HG02588 (cell line): ENCODE measurements at regions not wholly inside any gene's neighbourhood (a gene's known extent, or its start where the extent isn't known, plus 50 kb on each side); places are given as distances from the start of the nearest gene placed in this dataset.
"Not testable (repeated sequence)": the region's sequence is repeated elsewhere in the genome, so short reads cannot be mapped to it uniquely, and the experiment has no call there.

Source experiments
- ATAC-seq: cut with Tn5 transposase; IDR thresholded peaks from one replicate; pipeline ENCODE4 v1.9.1; 2021; ENCODE audit warnings: mild to moderate bottlenecking, moderate library complexity; ENCODE audit not compliant: unreplicated experiment

DNA sequence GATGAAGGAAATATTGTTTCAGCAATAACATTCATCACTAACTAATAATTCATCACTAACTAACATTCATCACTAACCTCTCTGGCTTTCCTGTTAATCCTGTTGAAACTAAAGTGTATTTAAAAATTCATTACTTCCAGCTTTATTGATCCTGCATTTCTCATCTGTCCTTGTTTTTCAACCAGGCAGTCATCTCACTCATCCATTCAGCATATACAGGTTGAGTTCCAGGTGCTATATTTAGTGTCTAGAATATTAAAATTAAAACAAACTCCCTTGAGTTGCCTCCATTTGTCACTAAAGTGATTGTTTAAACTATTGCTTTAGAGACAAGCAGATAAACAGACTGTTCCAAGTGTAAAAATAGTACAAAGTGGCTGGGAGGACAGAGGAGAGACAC, 58.1 kb downstream of the ATXN7L3B start:
- no peak for ATAC-seq

DNA sequence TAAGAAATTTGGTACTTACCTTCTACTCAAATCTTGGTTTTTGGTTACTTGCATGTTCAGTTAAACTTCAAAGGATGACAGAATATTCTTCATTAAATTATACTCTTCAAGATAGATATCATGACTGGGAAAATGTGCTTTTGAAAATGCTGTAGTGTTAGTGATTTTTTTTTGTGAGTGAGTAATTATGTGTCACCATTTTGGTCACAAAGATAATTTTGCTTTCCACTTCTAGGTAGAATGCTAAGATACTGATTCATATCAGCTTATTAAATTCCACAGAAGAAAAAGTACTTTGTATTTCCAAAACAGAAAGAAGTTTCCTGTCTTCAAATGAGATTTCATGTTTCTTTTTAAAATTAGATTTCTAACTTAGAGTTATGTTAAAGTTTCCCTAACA, 61.2 kb downstream of the ATXN7L3B start:
- no peak for ATAC-seq

DNA sequence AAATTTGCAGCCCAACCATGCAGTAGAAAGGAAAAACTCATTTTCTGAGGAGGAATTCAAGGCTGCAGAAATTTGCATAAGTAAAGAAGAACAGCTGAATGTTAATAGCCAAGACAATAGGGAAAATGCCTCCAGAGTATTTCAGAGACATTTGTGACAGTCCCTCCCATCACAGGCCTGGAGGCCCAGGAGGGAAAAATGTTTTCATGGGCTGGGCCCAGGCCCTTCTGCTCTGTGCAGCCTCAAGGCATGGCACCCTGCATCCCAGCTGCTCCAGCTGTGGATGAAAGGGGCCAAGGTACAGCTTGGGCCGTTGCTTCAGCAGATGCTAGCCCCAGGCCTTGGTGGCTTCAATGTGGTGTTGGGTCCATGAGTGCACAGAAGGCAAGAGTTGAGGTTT, 62.3 kb downstream of the ATXN7L3B start:
- ATAC-seq, result no peak

DNA sequence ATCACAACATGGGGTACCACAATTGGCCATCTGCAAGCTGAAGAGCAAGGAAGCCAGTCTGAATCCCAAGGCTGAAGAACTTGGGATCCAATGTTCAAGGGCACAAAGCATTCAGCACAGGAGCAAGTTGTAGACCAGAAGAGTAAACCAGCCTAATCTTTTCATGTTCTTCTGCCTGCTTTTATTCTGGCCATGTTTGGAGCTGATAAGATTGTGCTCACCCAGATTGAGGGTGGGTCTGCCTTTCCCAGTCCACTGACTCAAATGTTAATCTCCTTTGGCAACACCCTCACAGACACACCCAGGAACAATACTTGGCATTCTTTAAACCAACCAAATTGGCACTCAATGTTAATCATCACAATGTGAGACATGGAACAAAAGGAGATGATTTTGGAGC, 63.2 kb downstream of the ATXN7L3B start:
- not testable (repeated sequence) for ATAC-seq

DNA sequence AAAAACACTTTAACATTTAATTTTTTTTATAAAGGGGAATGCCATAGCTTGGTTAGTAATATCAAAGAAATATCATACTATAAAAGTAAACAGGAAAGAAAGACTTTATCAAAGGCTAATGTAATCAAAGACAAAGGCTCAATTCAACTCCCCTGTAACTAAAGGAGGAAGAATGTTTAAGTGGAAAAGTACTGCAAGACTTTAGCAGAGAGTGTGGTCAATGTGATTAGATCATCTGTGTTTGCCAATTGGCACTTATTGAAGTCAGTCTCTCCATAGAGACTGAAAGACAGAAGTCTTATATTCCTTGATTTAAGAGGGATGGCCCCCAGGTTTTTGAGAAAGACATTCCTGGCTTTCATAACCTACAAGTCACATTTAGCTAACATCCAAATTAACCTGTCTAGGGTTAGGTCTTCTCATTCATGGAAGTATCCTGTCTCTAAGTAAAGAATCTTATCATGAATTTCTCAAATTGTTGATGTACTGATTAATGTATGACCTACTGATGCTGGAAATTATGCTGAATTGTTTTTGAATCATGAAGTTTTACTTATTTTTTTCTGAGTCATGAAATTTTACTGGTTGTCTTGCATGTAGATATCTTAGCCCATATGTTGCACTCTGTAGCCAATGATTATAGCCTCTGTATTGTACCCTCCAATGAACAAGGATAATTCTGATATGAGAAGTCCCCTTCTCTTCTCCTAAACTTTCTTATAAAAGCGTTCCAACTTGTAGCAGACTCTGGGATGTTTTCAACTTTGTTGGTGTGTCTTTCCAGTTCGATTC, 65.4 kb downstream of the ATXN7L3B start:
- no peak for ATAC-seq

DNA sequence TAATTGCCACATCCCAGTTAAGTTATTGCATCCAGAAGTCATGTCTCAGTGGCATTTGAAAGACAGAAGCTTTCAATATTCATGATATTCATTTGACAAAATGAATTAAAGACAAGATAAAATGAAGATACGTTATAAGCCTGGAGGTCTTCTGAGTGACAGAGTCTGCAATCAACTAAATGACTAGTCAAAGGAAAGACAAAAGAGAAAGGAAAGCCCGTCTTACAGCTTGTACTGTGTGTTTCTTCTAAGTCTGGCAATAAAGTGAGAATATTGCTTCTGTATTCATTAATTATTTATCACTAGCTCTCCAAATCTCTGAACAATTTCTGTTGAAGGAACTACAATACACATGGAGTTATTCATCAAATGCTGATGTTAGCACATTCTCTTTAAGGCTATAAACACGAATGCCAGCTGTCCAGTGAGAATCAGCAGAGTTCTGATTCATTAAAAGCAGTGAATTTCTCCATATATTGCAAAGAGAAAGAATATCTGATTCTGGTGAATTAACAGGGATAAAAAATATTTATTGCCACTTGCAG, 70.7 kb downstream of the ATXN7L3B start:
- ATAC-seq, result no peak

DNA sequence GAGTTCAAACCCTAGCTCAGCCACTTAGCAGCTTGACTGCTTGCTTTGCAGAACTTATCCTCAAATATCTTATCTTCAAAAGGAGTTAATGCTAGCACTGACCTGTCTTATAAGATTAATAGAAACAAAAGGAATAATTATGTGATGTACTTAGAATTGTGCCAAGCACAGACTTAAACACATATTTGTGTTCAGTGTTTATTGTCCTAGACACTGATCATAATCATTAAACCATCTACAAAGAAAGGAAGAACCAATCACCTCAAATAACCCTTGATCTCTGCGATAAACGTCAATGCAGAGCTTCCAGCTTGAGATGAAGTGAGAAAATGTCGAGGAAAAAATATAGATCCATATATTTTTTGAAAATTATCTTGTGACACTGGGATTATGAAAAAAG, 73.1 kb downstream of the ATXN7L3B start:
- no peak for ATAC-seq

DNA sequence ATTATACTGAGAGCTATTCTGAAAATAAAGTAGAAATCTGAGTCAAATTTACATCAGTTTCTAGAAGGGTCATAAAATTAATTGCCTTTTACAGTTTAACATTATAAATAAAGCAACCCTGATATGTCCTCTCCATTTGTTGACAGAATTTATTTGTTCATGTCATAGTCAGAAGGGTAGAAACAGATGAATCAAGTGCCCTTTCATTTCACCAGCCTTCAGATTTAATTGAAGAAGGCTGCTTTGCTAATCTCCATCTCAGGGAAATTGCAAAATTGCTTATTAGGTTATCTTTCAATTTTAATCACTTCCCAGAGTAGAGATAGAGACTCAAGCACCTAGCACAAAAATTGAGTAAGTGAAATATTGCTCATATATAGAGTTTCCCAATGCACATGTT, 76.8 kb downstream of the ATXN7L3B start:
- no peak for ATAC-seq

DNA sequence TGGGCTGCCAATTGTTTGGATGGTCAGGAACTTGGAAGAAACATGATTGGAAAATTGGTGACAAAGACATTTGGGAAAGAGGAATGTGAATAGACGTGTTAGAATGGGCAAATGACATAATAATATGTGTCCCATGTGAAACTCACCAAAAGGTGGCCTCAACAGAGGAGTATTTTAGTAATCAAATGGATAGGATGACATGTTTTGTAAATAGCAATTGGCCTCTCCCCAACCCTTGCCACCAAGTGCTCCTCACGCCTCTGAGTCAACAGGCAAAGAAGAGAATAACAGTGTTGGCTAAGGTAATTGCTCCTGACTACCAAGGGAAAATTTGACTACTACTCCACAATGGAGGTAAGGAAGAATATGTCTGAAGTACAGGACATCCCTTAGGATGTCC, 81.4 kb downstream of the ATXN7L3B start:
- no peak for ATAC-seq

DNA sequence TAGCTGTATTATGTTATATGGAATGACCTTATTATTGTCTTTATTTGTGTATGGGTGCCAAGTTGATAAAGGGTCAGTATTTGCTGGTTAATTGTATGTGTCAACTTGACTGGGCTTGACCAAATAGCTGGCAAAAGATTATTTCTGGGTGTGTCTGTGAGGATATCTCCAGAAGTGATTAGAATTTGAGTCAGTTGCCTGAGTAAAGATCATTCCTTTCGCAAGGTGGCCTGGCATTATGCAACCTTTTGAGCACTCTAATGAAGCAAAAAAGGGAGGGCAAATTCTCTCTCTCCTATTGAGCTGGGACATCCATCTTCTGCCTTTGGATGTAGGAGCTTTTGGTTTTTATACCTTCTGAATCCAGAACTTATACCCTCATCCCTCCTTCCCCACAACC, 82.2 kb downstream of the ATXN7L3B start:
- ATAC-seq, result no peak

DNA sequence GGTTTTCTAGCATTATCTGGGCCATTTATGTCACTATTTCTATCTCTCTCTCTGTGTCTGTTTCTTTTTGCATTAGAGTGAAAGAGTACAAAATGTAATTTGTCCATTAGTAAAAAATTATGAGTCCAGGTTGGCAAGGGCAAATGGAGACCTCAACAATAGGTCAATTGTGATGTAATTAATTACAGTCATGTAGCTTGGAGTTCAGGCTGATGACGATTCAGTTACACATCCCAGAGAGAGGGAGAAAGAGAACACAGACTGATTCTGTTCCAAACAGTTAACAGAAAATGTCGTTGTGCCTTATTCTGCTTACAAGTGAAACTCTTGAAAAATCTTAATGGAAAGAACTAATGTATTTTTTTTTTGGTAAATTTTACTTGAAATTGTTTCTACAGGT, 83.3 kb downstream of the ATXN7L3B start:
- no peak for ATAC-seq

DNA sequence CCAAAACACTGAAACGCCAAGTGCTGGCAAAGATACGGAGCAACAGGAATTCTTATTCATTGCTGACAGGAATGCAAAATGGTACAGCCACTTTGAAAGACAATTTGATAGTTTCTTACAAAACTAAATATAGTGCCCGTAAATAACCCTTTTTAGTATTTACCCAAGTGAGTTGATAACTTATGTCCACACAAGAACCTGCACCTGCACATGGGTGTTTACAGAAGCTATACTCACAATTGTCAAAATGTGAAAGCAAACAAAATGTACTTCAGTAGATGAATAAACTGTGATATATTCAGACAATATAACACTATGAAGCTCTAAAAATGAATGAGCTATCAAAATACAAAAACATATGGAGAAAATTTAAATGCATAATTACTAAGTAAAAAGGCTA, 86.6 kb downstream of the ATXN7L3B start:
- no peak for ATAC-seq

DNA sequence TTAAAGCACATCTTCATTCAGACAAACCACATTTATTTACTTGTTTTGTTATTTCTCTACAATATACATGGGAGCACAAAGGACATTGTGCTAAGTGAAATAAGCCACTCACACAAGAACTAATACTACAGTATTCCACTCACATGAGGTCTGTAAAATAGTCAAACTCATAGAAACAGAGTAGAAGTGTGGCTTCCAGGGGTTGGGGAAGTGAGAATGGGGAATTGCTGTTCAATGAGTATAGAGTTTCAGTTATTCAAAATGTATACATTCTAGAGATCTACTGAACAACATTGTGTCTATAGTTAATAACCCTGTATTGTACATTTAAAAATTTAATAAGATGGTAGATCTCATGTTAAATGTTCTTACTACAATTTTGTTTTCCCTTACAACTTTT, 88.8 kb downstream of the ATXN7L3B start:
- no peak for ATAC-seq

DNA sequence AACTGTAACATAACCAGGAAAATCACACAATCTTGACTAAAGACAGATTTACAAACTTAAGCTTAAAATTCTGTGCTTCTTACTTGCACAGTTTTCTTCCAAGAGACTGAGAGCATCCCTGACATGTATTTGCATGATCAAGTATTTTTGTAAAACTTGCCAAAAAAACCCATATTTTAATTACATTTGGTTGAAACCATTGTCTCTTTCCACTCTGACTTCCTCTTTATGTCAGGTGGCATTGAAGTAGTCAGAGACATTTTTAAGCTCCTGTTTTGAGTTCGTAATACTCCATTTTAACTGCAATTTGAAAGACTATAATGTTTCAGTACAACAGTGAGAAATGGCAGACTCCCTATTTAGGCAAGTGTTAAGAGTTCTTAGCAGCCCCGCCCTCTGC, 103.6 kb downstream of the ATXN7L3B start:
- ATAC-seq, result no peak

DNA sequence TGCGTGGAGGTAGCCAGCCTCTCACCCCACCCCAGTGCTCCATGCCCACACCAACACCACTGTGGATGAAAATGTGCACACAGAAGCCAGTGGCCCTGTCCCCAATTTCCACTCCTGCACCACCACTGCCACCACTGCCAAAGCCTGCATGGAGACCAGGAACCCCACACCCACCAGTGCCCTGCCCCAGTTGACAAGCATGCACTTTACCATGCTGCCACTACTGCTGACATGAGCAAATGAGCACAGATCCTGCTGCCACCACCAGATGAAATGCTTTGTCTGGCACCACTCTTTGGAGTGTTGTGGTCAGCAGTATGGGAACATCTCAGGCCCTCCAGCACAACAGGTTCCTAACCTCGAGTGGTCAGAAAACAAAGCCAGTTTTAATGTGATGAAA, 104.1 kb downstream of the ATXN7L3B start:
- no peak for ATAC-seq

DNA sequence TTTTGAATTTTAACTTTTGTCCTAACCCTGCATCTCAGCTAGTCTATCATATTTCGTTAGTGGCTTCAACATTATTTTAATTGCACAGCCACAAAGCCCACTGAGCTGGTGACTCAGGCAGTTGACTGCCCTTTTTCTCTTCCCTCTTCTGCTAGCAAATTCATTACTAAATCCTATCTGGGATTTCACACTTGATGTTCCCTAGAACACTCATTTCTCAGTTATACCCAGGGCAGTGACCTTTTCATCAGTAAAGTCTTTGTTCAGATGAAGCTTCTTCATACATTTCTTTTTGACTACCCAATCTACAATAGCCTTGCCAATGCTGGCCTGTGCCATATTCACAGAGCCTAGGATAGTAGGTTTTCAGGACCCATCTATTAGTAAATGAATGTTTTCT, 107.0 kb downstream of the ATXN7L3B start:
- no peak for ATAC-seq

DNA sequence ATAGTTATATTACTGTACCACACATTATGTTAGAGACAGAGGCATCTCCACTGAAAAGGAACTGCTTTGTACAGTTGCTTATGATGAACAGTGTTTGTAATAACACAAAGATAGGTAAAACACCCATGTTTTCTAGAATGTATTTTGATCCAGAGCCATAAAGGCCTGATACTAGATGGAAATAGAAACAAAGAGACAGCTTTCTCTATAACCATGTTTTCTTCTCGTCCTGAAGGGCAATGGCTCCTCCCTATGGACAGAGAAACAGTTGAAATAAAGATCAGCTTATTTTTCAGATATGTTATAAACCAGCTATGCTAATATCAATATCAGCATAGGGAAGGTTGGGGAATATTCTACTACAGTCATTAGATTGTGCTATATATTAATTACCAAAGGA, 109.2 kb downstream of the ATXN7L3B start:
- ATAC-seq, result no peak

DNA sequence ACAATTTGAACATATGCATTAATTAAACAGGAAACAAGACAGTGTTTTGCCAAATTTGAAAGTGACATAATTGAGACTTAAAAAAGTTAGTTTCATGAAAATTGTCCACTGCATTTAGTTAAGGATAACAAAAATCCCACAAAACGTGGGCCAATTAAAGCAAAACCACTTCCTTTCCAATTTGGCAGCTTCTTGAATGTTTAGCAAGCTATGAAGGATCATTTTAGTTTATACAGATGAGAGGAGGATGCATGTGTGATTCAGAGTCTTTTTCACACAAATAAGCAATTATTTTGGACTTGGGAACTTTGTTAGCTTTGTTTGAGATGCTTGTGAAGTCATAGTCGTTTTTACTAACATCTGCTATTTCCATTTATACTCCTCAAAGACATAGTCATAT, 109.6 kb downstream of the ATXN7L3B start:
- no peak for ATAC-seq

DNA sequence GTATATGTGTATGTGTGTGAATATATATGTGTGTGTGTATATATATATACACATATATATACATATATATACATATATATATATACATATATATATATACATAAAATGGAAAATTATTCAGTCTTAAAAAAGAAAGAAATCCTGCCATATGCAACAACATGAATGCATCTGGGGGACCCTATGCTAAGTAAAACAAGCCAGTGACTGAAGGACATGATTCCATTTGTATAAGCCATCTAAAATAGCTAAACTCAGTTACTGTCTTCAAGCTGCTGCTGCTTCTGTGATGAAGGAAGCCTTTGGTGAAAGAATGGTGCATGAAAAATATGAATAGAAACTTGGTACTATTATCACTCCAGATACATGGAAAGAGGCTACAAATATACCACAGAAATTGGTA, 118.6 kb downstream of the ATXN7L3B start:
- no peak for ATAC-seq

DNA sequence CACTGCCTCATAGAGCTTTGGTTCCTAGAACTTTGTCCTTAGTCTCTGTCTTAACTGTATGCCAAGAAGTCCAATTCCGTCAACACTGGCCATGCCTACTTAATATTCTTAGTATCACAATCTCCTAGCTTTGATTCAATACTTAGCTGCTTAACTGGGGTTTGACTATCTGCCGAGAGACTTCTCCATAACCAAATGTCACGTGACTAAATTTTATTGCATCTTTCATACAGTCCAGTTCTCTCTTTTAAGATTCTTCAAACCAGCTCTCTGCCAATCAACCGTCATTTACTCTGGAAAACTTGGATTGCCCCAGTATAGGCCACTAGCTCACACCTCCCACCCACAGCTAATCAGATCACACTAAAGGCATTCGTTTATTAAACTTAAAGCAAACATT, 122.8 kb downstream of the ATXN7L3B start:
- no peak for ATAC-seq

DNA sequence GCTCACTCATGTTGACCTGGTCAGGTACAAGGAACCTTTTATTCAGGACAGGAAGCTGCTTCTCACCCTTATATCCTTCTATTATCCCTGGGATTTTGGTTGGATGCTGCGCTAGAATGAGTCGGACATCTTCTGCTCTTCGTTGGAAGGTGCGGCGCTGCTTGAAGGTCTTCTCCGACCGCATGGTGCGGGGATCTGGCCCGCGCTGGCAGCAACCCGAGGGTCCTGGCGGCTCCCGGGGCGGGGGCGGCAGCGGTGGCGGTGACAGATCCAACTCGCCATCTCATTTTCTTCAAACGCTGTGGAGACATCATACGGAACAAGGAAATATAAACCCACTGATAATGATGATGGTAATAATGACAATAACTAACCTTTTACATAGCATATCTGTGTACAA, 126.3 kb downstream of the ATXN7L3B start:
- no peak for ATAC-seq

DNA sequence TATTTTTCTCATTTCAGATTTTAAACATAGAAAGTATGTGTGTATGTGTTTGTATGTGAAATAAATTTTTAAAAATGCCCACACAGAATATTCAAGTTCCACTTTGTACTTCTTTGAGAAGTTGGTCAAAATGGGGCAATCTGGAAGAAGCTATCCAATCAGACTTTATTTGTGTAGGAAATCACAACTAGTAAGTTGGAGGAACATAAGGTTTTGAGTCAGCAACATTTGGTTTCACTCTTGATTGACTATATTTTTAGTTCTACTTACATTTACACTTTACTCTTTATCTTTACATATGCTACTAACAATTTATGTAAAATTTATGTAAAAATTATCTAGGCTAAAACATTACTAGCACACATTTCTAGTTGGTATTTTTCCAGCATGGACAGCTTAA, 128.1 kb downstream of the ATXN7L3B start:
- ATAC-seq, result no peak

DNA sequence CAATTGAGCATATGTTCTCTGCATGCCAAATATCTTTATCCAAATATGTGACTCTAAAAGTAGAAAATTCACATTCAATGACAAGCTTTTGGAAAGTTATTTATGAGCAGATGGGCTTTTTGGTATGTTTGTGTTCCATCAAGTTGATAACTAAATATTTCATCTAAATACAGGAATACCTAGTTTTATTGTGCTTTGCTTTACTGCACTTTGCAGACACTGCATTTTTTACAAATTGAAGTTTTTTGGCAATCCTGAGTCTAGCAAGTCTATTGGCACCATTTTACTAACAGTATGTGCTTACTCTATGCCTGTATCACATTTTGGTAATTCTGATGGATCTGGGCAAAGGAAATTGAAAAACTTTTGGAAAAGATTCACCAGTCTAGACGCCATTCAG, 133.8 kb downstream of the ATXN7L3B start:
- ATAC-seq, result no peak
